ENCODE measurements at regions not wholly inside any gene's neighbourhood (a gene's known extent, or its start where the extent isn't known, plus 50 kb on each side); places are given as distances from the start of the nearest gene placed in this dataset.

DNA sequence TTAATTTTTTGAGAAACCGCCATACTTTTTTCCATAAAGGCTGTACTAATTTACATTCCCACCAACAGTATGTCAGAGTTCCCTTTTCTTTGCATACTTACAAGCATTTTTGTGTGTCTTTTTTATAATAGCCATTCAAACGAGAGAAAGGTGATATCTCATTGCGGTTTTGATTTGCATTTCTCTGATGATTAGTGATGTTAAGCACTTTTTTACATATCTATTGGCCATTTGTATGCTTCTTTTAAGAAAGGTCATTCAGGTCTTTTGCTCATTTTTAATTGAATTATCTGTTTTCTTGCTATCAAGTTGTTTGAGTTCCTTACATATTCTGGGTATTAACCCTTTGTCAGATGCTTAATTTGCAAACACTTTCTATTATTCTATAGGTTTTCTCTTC is 176.1 kb upstream of the UFL1 start:
- no peaks in the 10 kb centered on the region for H3K9me1 ChIP-seq (ENCODE audit: control insufficient read depth, insufficient read depth, low read length)
- DNase-seq (ENCODE audit: extremely low read depth in 1 of 4, low spot score in 3 of 4) (no peak), FAIRE-seq (no peak), ATAC-seq (no peak)
- no TSS peak for BruUV-seq (replicated peaks)
- ChIA-PET CTCF (ENCODE audit: low intra/inter-chr PET ratio) (no interaction called here), POLR2A (no interaction called here)
- H3K27me3 ChIP-seq (ENCODE audit: control insufficient read depth in 2 of 2, insufficient read depth in 2 of 2, low read length in 2 of 2) = no peaks in the 10 kb centered on the region
- no peaks in the 10 kb centered on the region for H4K20me1 ChIP-seq (replicated peaks; ENCODE audit: control insufficient read depth, insufficient read depth, low read length)
- no peak overlapping the region for H3K4me3 ChIP-seq
- no peak overlapping the region for H2AFZ ChIP-seq (ENCODE audit: low read depth, low read length)
- WGBS (ENCODE audit: insufficient coverage, low coverage, missing lambda C conversion rate) = 2% methylated on average over 3 of the region's 3 CpGs
- no peaks in the 10 kb centered on the region for H3K9me3 ChIP-seq (replicated peaks; ENCODE audit: control insufficient read depth, insufficient read depth, low read depth, low read length)
- no peak overlapping the region for H3K9ac ChIP-seq (ENCODE audit: insufficient read depth in 1 of 2, low read depth in 2 of 2, low read length in 2 of 2)
- no peaks in the 10 kb centered on the region for H3K36me3 ChIP-seq (ENCODE audit: control insufficient read depth, insufficient read depth, low read length)
- no peak overlapping the region for H3K27ac ChIP-seq (ENCODE audit: extremely low read depth, low read depth, low read length)
- H3K4me1 ChIP-seq (replicated peaks in 1 of 2; ENCODE audit: control insufficient read depth in 2 of 2, insufficient read depth in 2 of 2, low read length in 2 of 2) = no peaks in the 10 kb centered on the region
- intact Hi-C loops (cut with micrococcal nuclease) = no loop called here
- in situ Hi-C loops (cut with MboI) = no loop called here
- no peaks in the 10 kb centered on the region for H3K79me2 ChIP-seq (ENCODE audit: control insufficient read depth, insufficient read depth, low read length)
- H3K4me2 ChIP-seq (ENCODE audit: insufficient read depth, low read length) = no peak overlapping the region
- TF ChIP-seq ELF2 (CRISPR knock-in tag; IDR thresholded peaks at IDR 0.05) = no peak
- no peak for TF ChIP-seq SIRT6 (IDR thresholded peaks at IDR 0.05; ENCODE audit: low read depth, low read length)
- TF ChIP-seq ZNF124 (CRISPR knock-in tag; IDR thresholded peaks at IDR 0.05) = no peak
- no peak for TF ChIP-seq LCOR (CRISPR knock-in tag; IDR thresholded peaks at IDR 0.05)
- TF ChIP-seq, protein P1, sequence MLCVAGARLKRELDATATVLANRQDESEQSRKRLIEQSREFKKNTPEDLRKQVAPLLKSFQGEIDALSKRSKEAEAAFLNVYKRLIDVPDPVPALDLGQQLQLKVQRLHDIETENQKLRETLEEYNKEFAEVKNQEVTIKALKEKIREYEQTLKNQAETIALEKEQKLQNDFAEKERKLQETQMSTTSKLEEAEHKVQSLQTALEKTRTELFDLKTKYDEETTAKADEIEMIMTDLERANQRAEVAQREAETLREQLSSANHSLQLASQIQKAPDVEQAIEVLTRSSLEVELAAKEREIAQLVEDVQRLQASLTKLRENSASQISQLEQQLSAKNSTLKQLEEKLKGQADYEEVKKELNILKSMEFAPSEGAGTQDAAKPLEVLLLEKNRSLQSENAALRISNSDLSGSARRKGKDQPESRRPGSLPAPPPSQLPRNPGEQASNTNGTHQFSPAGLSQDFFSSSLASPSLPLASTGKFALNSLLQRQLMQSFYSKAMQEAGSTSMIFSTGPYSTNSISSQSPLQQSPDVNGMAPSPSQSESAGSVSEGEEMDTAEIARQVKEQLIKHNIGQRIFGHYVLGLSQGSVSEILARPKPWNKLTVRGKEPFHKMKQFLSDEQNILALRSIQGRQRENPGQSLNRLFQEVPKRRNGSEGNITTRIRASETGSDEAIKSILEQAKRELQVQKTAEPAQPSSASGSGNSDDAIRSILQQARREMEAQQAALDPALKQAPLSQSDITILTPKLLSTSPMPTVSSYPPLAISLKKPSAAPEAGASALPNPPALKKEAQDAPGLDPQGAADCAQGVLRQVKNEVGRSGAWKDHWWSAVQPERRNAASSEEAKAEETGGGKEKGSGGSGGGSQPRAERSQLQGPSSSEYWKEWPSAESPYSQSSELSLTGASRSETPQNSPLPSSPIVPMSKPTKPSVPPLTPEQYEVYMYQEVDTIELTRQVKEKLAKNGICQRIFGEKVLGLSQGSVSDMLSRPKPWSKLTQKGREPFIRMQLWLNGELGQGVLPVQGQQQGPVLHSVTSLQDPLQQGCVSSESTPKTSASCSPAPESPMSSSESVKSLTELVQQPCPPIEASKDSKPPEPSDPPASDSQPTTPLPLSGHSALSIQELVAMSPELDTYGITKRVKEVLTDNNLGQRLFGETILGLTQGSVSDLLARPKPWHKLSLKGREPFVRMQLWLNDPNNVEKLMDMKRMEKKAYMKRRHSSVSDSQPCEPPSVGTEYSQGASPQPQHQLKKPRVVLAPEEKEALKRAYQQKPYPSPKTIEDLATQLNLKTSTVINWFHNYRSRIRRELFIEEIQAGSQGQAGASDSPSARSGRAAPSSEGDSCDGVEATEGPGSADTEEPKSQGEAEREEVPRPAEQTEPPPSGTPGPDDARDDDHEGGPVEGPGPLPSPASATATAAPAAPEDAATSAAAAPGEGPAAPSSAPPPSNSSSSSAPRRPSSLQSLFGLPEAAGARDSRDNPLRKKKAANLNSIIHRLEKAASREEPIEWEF (CRISPR knock-in tag; IDR thresholded peaks at IDR 0.05) = no peak
- TF ChIP-seq CBX8 (IDR thresholded peaks at IDR 0.05; ENCODE audit: borderline replicate concordance, extremely low read depth, low read depth, low read length, poor library complexity, severe bottlenecking) = no peak
- no peak for TF ChIP-seq SRSF7 (optimal IDR thresholded peaks at IDR 0.05; ENCODE audit: low read depth, low read length)
- no peak for TF ChIP-seq ZNF384 (IDR thresholded peaks at IDR 0.05; ENCODE audit: low read depth, low read length)
- no peak for TF ChIP-seq TCF7L2 (IDR thresholded peaks at IDR 0.05; ENCODE audit: low read depth, low read length)
- no peak for TF ChIP-seq HEY1 (CRISPR knock-in tag; IDR thresholded peaks at IDR 0.05; ENCODE audit: borderline replicate concordance)
- TF ChIP-seq, protein P2, sequence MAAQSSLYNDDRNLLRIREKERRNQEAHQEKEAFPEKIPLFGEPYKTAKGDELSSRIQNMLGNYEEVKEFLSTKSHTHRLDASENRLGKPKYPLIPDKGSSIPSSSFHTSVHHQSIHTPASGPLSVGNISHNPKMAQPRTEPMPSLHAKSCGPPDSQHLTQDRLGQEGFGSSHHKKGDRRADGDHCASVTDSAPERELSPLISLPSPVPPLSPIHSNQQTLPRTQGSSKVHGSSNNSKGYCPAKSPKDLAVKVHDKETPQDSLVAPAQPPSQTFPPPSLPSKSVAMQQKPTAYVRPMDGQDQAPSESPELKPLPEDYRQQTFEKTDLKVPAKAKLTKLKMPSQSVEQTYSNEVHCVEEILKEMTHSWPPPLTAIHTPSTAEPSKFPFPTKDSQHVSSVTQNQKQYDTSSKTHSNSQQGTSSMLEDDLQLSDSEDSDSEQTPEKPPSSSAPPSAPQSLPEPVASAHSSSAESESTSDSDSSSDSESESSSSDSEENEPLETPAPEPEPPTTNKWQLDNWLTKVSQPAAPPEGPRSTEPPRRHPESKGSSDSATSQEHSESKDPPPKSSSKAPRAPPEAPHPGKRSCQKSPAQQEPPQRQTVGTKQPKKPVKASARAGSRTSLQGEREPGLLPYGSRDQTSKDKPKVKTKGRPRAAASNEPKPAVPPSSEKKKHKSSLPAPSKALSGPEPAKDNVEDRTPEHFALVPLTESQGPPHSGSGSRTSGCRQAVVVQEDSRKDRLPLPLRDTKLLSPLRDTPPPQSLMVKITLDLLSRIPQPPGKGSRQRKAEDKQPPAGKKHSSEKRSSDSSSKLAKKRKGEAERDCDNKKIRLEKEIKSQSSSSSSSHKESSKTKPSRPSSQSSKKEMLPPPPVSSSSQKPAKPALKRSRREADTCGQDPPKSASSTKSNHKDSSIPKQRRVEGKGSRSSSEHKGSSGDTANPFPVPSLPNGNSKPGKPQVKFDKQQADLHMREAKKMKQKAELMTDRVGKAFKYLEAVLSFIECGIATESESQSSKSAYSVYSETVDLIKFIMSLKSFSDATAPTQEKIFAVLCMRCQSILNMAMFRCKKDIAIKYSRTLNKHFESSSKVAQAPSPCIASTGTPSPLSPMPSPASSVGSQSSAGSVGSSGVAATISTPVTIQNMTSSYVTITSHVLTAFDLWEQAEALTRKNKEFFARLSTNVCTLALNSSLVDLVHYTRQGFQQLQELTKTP (IDR thresholded peaks at IDR 0.05; ENCODE audit: low read depth in 1 of 2, partially characterized antibody in 2 of 2) = no peak
- no peak for TF ChIP-seq ETV1 (tag; conservative IDR thresholded peaks at IDR 0.05; ENCODE audit: low read depth)
